ENCODE measurements at regions not wholly inside any gene's neighbourhood (a gene's known extent, or its start where the extent isn't known, plus 50 kb on each side); places are given as distances from the start of the nearest gene placed in this dataset.
"Not testable (repeated sequence)": the region's sequence is repeated elsewhere in the genome, so short reads cannot be mapped to it uniquely, and the experiment has no call there.

- no peak for DNase-seq (ENCODE audit: low spot score)
Observed at GRCh38 chr17:5898406-5898805, 171.8 kb upstream of the WSCD1 start.

GRCh38 chr17:5899496-5900195, 170.5 kb upstream of the WSCD1 start:
- DNase-seq (ENCODE audit: low spot score) = no peak

- no peak for DNase-seq (ENCODE audit: low spot score)
Observed at GRCh38 chr17:5901731-5902130, 168.4 kb upstream of the WSCD1 start.

GRCh38 chr17:5902181-5903140, 167.7 kb upstream of the WSCD1 start:
- DNase-seq (ENCODE audit: low spot score) = no peak

- DNase-seq (ENCODE audit: low spot score) = no peak
Observed at GRCh38 chr17:5911919-5912318, 158.3 kb upstream of the WSCD1 start.

- peak; percentile 79 for DNase-seq (ENCODE audit: low spot score)
Observed at GRCh38 chr17:5913032-5913531, 157.1 kb upstream of the WSCD1 start.

- no peak for DNase-seq (ENCODE audit: low spot score)
Observed at GRCh38 chr17:5913641-5914040, 156.5 kb upstream of the WSCD1 start.

- no peak for DNase-seq (ENCODE audit: low spot score)
Observed at GRCh38 chr17:5915337-5915736, 154.8 kb upstream of the WSCD1 start.

- DNase-seq (ENCODE audit: low spot score) = no peak
Observed at GRCh38 chr17:5919089-5919488, 151.1 kb upstream of the WSCD1 start.

- DNase-seq (ENCODE audit: low spot score) = no peak
Observed at GRCh38 chr17:5921512-5922282, 148.5 kb upstream of the WSCD1 start.

- DNase-seq (ENCODE audit: low spot score) = no peak
Observed at GRCh38 chr17:5922476-5922875, 147.7 kb upstream of the WSCD1 start.

- no peak for DNase-seq (ENCODE audit: low spot score)
Observed at GRCh38 chr17:5929721-5930120, 140.5 kb upstream of the WSCD1 start.

GRCh38 chr17:5930555-5930954, 139.6 kb upstream of the WSCD1 start:
- DNase-seq (ENCODE audit: low spot score) = not testable (repeated sequence)

- DNase-seq (ENCODE audit: low spot score) = peak; percentile 33
Observed at GRCh38 chr17:5931616-5932015, 138.6 kb upstream of the WSCD1 start.

GRCh38 chr17:5933430-5933829, 136.7 kb upstream of the WSCD1 start:
- DNase-seq (ENCODE audit: low spot score) = no peak

GRCh38 chr17:5941258-5941657, 128.9 kb upstream of the WSCD1 start:
- DNase-seq (ENCODE audit: low spot score) = no peak

- no peak for DNase-seq (ENCODE audit: low spot score)
Observed at GRCh38 chr17:5942687-5943086, 127.5 kb upstream of the WSCD1 start.

- DNase-seq (ENCODE audit: low spot score) = no peak
Observed at GRCh38 chr17:5943232-5943631, 126.9 kb upstream of the WSCD1 start.

GRCh38 chr17:5943982-5944381, 126.2 kb upstream of the WSCD1 start:
- DNase-seq (ENCODE audit: low spot score) = no peak

GRCh38 chr17:5947701-5948180, 122.4 kb upstream of the WSCD1 start:
- DNase-seq (ENCODE audit: low spot score) = no peak

- no peak for DNase-seq (ENCODE audit: low spot score)
Observed at GRCh38 chr17:5948811-5949210, 121.4 kb upstream of the WSCD1 start.

- DNase-seq (ENCODE audit: low spot score) = peak; percentile 24
Observed at GRCh38 chr17:5950878-5951277, 119.3 kb upstream of the WSCD1 start.

Measured in Ammon's horn (tissue), 1 donor.